Adrenal gland (tissue), 5 donors: ENCODE measurements at regions not wholly inside any gene's neighbourhood (a gene's known extent, or its start where the extent isn't known, plus 50 kb on each side); places are given as distances from the start of the nearest gene placed in this dataset.

Experiments
- CTCF ChIP-seq, 6 experiments: fragments of 450-650 bp in 4 of 6; fragments of 200-600 bp in 2 of 6; sonication (generic) in 1 of 6; IDR thresholded peaks; 1 replicate in 5 of 6; 2 replicates in 1 of 6; pipeline versions ENCODE4 v1.5.1 to v1.8.0; 2016 to 2021; ENCODE audit warnings: antibody characterized with exemption in 6 of 6, mild to moderate bottlenecking in 2 of 6, moderate library complexity in 1 of 6
- POLR2A ChIP-seq, 2 donors: fragments of 450-650 bp; IDR thresholded peaks; one replicate each; pipeline ENCODE4 v1.6.1; 2017; ENCODE audit warnings: antibody characterized with exemption in 2 of 2, mild to moderate bottlenecking in 2 of 2, moderate library complexity in 1 of 2
- donor health status: DM: no; HTN: no; CAD: no.

- TF ChIP-seq CTCF (IDR thresholded peaks at IDR 0.05) (no peak), POLR2A (IDR thresholded peaks at IDR 0.05) (no peak)
These were observed 128.2 kb downstream of the ASMT start for GRCh38 chrX:1743105-1743504.
